MCF 10A (cell line): ENCODE measurements at regions not wholly inside any gene's neighbourhood (a gene's known extent, or its start where the extent isn't known, plus 50 kb on each side); places are given as distances from the start of the nearest gene placed in this dataset.

Experiments used
- BruUV-seq: library from RNA; stranded (reverse); fragments of 400-500 nt; replicated peaks from 2 replicates; lab custom pipeline; 2021; lab: Mats Ljungman, UMichigan
- CTCF ChIA-PET: fragments of 300-600 bp; sonication (Branson Sonifier 250); formaldehyde crosslinking; extraction: SDS; loops from one replicate; lab custom pipeline; 2021; ENCODE audit warnings: antibody characterized with exemption, inconsistent platforms; lab: Yijun Ruan, JAX
- POLR2A ChIA-PET: fragments of 300-600, 350-650 bp; sonication (Branson Sonifier 250); formaldehyde crosslinking; extraction: SDS; loops from one replicate; lab custom pipeline; 2020; ENCODE audit warnings: antibody characterized with exemption, inconsistent platforms; lab: Yijun Ruan, JAX
- DNase-seq: peaks from one replicate; pipeline ENCODE4 v3.0.0-alpha.2; 2018; ENCODE audit not compliant: unreplicated experiment
- H3K27ac Mint-ChIP-seq: one replicate; pipeline ENCODE4 v1.8.0; 2022; ENCODE audit warnings: mild to moderate bottlenecking, low read depth, mixed read lengths; ENCODE audit not compliant: unreplicated experiment
- H3K27me3 Mint-ChIP-seq: one replicate; pipeline ENCODE4 v1.8.0; 2022; ENCODE audit warnings: mixed read lengths; ENCODE audit not compliant: insufficient read depth, unreplicated experiment
- H3K36me3 Mint-ChIP-seq: one replicate; pipeline ENCODE4 v1.8.0; 2022; ENCODE audit warnings: mild to moderate bottlenecking, moderate library complexity, mixed read lengths; ENCODE audit not compliant: insufficient read depth, unreplicated experiment
- H3K4me1 Mint-ChIP-seq: one replicate; pipeline ENCODE4 v1.8.0; 2022; ENCODE audit warnings: mixed read lengths; ENCODE audit not compliant: insufficient read depth, unreplicated experiment
- H3K4me3 Mint-ChIP-seq: one replicate; pipeline ENCODE4 v1.8.0; 2022; ENCODE audit warnings: mild to moderate bottlenecking, moderate library complexity, mixed read lengths; ENCODE audit not compliant: unreplicated experiment
- H3K9me3 Mint-ChIP-seq: one replicate; pipeline ENCODE4 v1.8.0; 2022; ENCODE audit warnings: mixed read lengths; ENCODE audit not compliant: unreplicated experiment
- CTCF ChIP-seq: fragments of 200-600 bp; IDR thresholded peaks from one replicate; pipeline ENCODE4 v1.8.0; 2022; ENCODE audit warnings: antibody characterized with exemption, mild to moderate bottlenecking; ENCODE audit not compliant: unreplicated experiment
- intact Hi-C: fragments of 100-400 bp; cut with micrococcal nuclease; formaldehyde crosslinking; loops from 2 replicates; pipeline ENCODE4 v1.14.1; 2022

GRCh38 chr16:47973552-47973951 is 182.2 kb downstream of the ABCC12 start:
- no peak for TF ChIP-seq CTCF
- Mint-ChIP-seq H3K27me3 (peaks cover 20% of the 10 kb centered on the region), H3K4me1 (no peaks in the 10 kb centered on the region), H3K27ac (no peak overlapping the region), H3K36me3 (no peaks in the 10 kb centered on the region), H3K4me3 (no peak overlapping the region), H3K9me3 (no peaks in the 10 kb centered on the region)
- intact Hi-C loops: no loop called here
- no peak for DNase-seq
- no TSS peak for BruUV-seq
- ChIA-PET POLR2A (no interaction called here), CTCF (interaction anchor here (1.0 kb wide), 1 partner anchor 16 kb away, joined by 3 read pairs; no protein-coding TSS in a partner anchor)

- ChIA-PET POLR2A (no interaction called here), CTCF (interaction anchor here (1.0 to 1.3 kb wide), 2 partner anchors 11 to 73 kb away, joined by 3 read pairs; no protein-coding TSS in a partner anchor)
- H3K27me3 Mint-ChIP-seq: peaks cover 25% of the 10 kb centered on the region
- no peaks in the 10 kb centered on the region for H3K9me3 Mint-ChIP-seq
- intact Hi-C loops: no loop called here
- H3K4me3 Mint-ChIP-seq: no peak overlapping the region
- no TSS peak for BruUV-seq
- no peak for TF ChIP-seq CTCF
- H3K27ac Mint-ChIP-seq: no peak overlapping the region
- no peak for DNase-seq
- no peaks in the 10 kb centered on the region for H3K4me1 Mint-ChIP-seq
- H3K36me3 Mint-ChIP-seq: no peaks in the 10 kb centered on the region
These were observed 183.4 kb downstream of the ABCC12 start for GRCh38 chr16:47972246-47972985.

GRCh38 chr16:47971225-47971624 is 184.6 kb downstream of the ABCC12 start:
- H3K36me3 Mint-ChIP-seq: no peaks in the 10 kb centered on the region
- no peak overlapping the region for H3K4me3 Mint-ChIP-seq
- no peak overlapping the region for H3K27ac Mint-ChIP-seq
- intact Hi-C loops: no loop called here
- H3K9me3 Mint-ChIP-seq: no peaks in the 10 kb centered on the region
- no peak for DNase-seq
- H3K4me1 Mint-ChIP-seq: no peaks in the 10 kb centered on the region
- H3K27me3 Mint-ChIP-seq: peaks cover 30% of the 10 kb centered on the region
- BruUV-seq: no TSS peak
- ChIA-PET POLR2A (no interaction called here), CTCF (no interaction called here)
- TF ChIP-seq CTCF: no peak

GRCh38 chr16:47970291-47970931 is 185.4 kb downstream of the ABCC12 start:
- H3K27me3 Mint-ChIP-seq: peaks cover 30% of the 10 kb centered on the region
- no peaks in the 10 kb centered on the region for H3K4me1 Mint-ChIP-seq
- intact Hi-C loops: loop anchor here (1.0 kb wide), 1 partner anchor 34 kb away; no protein-coding TSS in a partner anchor
- ChIA-PET POLR2A (no interaction called here), CTCF (interaction anchor here (1.2 kb wide), 1 partner anchor 85 kb away, joined by 3 read pairs; no protein-coding TSS in a partner anchor)
- TF ChIP-seq CTCF: no peak
- no peaks in the 10 kb centered on the region for H3K9me3 Mint-ChIP-seq
- H3K36me3 Mint-ChIP-seq: no peaks in the 10 kb centered on the region
- no peak overlapping the region for H3K27ac Mint-ChIP-seq
- no TSS peak for BruUV-seq
- DNase-seq: peak; percentile 78
- no peak overlapping the region for H3K4me3 Mint-ChIP-seq
